HG03342 (cell line): ENCODE measurements at regions not wholly inside any gene's neighbourhood (a gene's known extent, or its start where the extent isn't known, plus 50 kb on each side); places are given as distances from the start of the nearest gene placed in this dataset.
"Not testable (repeated sequence)": the region's sequence is repeated elsewhere in the genome, so short reads cannot be mapped to it uniquely, and the experiment has no call there.

Experiments
- ATAC-seq: cut with Tn5 transposase; IDR thresholded peaks from one replicate; pipeline ENCODE4 v1.9.1; 2021; ENCODE audit warnings: mild to moderate bottlenecking, moderate library complexity; ENCODE audit not compliant: unreplicated experiment

DNA sequence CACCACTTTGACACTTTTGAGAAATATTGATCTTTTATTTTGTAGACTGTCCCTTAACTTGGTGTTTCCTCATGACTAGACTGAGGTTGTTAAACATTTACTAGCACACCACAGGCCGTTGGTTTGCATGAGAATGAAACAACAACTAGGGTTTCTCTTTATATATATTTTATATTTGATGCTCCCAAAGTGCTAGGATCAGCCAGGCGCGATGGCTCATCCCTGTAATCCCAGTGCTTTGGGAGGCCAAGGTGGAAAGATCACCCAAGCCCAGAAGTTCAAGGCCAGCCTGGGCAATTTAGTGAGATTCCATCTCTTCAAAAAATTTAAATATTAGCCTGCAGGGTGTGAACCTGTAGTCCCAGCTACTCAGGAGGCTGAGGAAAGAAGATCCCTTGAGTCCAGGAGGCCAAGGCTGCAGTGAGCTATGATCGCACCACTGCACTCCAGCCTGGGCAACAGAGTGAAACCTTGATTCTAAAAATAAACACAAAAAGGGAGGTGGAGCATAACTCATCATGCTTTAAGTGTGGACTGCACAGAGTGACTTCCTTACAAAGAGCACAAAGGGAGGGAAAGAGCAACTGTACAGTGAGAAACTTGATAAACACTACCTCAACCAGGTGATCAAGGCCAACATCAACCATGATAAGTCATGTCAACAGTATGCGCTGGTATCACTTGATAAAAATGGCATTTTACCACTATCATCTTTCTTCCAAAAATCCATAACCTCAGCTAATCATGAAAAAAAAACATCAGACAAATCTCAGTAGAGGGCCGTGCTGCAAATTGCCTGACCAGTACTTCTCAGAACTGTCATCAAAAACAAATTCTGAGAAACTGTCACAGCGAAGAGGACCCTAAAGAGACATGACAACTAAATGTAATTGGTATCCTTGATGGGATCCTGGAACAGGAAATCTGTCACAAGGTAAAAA lies 72.8 kb upstream of the ATF7IP2 start:
- ATAC-seq: peak; percentile 87

- ATAC-seq: no peak
Observed at GRCh38 chr16:10314317-10314716, 71.5 kb upstream of the ATF7IP2 start.

- ATAC-seq: no peak
Observed at GRCh38 chr16:10314811-10315210, 71.0 kb upstream of the ATF7IP2 start.

- ATAC-seq: no peak
Observed at GRCh38 chr16:10317425-10318001, 68.3 kb upstream of the ATF7IP2 start.

- ATAC-seq: no peak
Observed at GRCh38 chr16:10318798-10319500, 66.9 kb upstream of the ATF7IP2 start.

DNA sequence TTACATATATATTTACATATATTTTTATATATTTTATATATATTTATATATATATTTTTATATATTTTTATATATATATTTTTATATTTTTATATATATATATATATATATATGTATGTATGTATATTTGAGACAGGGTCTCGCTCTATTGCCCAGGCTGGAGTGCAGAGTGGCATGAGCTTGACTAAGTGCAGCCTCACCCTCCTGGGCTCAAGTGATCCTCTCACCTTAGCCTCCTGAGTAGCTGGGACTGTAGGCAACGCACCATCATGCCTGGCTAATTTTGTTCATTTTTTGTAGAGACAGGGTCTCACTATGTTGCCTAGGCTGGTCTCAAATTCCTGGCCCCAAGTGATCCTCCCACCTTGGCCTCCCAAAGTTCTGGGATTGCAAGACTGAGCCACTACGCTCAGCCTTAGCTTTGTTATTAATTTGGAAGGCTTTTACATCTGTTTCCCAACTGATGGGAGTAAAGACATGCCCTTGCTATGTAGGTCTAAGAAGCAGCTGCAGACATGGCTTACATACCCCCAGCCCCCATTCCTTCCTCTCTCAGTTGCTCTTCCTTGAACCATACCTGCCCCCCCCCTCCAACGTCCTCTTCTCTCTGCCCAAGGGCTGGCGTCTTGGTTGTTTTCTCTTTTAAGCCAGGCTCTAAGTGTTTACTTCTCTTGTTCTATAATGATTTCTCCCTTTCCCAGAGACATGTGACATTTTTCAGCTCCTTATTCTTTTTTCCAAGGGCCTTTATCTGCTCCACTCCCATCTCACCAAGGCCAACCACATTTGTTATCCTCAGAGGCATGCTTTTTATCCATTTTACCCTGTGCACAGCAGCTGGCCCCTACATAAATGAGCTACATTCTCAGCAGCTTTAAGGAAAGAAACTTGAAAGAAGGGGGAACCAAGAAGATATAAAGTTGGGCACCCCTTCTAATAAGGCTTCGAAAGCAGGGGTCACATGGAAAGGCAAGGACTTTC lies 64.2 kb upstream of the ATF7IP2 start:
- no peak for ATAC-seq

- no peak for ATAC-seq
Observed at GRCh38 chr16:10322723-10323527, 62.9 kb upstream of the ATF7IP2 start.

- ATAC-seq: no peak
Observed at GRCh38 chr16:10323528-10323869, 62.4 kb upstream of the ATF7IP2 start.

DNA sequence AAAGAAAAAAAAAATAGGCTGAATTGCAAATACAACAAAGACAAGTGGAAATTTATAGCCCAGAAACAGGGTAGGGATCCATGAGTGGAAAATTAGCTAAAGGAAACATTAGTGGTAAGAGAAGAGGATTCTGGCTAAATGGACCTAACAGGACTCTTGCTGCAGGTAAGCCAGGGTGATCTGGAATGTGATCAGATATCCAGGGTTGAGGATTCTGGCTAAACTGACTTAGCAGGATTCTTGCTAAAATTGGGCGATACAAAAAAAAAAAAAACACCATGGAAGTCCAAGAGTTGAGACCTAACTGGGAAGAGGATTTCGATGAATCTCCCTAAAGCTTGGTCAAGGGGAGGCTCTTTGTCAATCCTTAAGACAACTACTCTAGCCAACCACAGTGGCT lies 61.7 kb upstream of the ATF7IP2 start:
- no peak for ATAC-seq

GRCh38 chr16:10325783-10326543 lies 59.9 kb upstream of the ATF7IP2 start:
- no peak for ATAC-seq

GRCh38 chr16:10326647-10327046 lies 59.2 kb upstream of the ATF7IP2 start:
- ATAC-seq: no peak

- not testable (repeated sequence) for ATAC-seq
Observed at GRCh38 chr16:10328291-10328690, 57.6 kb upstream of the ATF7IP2 start.

- ATAC-seq: no peak
Observed at GRCh38 chr16:10332241-10332640, 53.6 kb upstream of the ATF7IP2 start.

DNA sequence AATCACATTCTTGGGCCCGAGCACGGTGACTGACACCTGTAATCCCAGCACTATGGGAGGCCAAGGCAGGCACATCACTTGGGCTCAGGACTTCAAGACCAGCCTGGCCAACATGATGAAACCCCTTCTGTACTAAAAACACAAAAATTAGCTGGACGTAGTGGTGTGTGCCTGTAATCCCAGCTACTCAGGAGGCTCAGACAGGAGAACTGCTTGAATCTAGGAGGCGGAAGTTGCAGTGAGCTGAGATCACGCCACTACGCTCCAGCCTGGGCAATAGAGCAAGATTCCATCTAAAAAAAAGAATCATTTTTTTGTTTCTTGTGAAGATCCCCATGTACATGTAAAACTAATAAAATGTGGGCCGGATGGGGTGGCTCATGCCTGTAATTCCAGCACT lies 53.1 kb upstream of the ATF7IP2 start:
- ATAC-seq: no peak

DNA sequence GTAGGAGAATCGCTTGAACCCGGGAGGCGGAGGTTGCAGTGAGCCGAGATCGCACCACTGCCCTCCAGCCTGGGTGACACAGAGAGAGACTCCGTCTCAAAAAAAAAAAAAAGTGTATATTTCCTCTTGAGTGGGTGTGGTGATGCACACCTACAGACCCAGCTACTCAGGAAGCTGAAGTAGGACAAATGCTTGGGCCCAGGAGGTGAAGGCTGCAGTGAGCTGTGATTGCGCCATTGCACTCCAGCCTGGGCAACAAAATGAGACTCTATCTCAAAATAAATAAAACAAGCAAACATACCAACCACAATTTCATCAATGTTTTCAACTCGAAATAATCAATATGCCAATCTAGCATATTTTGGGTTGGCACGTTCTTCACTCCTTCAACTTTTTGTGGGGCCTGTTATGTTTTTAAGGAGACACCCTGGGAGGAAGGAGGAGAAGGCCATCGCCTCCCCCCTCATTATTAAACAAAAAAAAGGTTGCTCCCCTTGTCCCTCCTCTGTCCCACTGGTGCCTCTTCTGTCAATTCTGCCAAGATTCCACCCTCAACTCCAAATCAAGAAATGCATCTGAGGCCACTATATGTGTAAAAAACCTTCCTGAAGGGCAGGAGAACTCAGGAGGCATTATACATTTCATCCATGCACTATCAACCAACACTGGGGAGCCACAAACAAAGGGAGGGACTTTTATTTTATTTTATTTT lies 52.4 kb upstream of the ATF7IP2 start:
- ATAC-seq: no peak

DNA sequence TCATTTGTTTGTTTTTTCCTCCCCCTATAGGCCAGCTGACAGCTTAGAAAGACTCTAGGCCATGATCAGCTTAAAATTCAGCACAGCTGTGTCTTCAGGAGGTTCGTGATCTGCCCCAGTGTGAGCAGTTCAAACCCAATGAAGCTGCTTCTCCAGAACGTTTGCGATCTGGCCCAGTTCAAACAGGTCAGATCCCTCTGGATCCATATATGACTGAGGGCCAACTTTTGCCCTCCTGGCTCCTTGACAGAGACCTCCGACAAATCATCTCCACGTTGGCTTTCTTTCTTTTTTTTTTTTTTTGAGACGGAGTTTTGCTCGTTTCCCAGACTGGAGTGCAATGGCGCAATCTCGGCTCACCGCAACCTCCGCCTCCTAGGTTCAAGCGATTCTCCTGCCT lies 50.2 kb upstream of the ATF7IP2 start:
- ATAC-seq: no peak
